NCI-H2196 (cell line): ENCODE measurements at regions not wholly inside any gene's neighbourhood (a gene's known extent, or its start where the extent isn't known, plus 50 kb on each side); places are given as distances from the start of the nearest gene placed in this dataset.

ENCODE experiments used
- DNase-seq: peaks from one replicate; lab custom pipeline; 2025; ENCODE audit not compliant: unreplicated experiment; lab: John Stamatoyannopoulos, UW

- DNase-seq = no peak
These were observed 262.0 kb upstream of the KCNH8 start for GRCh38 chr3:18886331-18886730.

GRCh38 chr3:18885612-18886011, 262.7 kb upstream of the KCNH8 start:
- no peak for DNase-seq

- no peak for DNase-seq
These were observed 264.7 kb upstream of the KCNH8 start for GRCh38 chr3:18883571-18883970.

- no peak for DNase-seq
These were observed 267.6 kb upstream of the KCNH8 start for GRCh38 chr3:18880691-18881090.

GRCh38 chr3:18872466-18872865, 275.8 kb upstream of the KCNH8 start:
- DNase-seq = no peak

- DNase-seq = no peak
These were observed 277.7 kb upstream of the KCNH8 start for GRCh38 chr3:18870642-18871041.

- DNase-seq = no peak
These were observed 278.2 kb upstream of the KCNH8 start for GRCh38 chr3:18870074-18870640.

GRCh38 chr3:18868911-18869689, 279.2 kb upstream of the KCNH8 start:
- no peak for DNase-seq

GRCh38 chr3:18866899-18867298, 281.4 kb upstream of the KCNH8 start:
- no peak for DNase-seq

GRCh38 chr3:18864933-18865731, 283.2 kb upstream of the KCNH8 start:
- no peak for DNase-seq

- no peak for DNase-seq
These were observed 286.2 kb upstream of the KCNH8 start for GRCh38 chr3:18862077-18862476.

GRCh38 chr3:18861137-18861536, 287.2 kb upstream of the KCNH8 start:
- no peak for DNase-seq

GRCh38 chr3:18853269-18853668, 295.0 kb upstream of the KCNH8 start:
- DNase-seq = no peak

- no peak for DNase-seq
These were observed 300.6 kb upstream of the KCNH8 start for GRCh38 chr3:18847583-18848197.

- DNase-seq = no peak
These were observed 304.3 kb upstream of the KCNH8 start for GRCh38 chr3:18843983-18844382.

- DNase-seq = no peak
These were observed 305.1 kb upstream of the KCNH8 start for GRCh38 chr3:18843188-18843587.

- no peak for DNase-seq
These were observed 306.6 kb upstream of the KCNH8 start for GRCh38 chr3:18841422-18842343.

GRCh38 chr3:18840535-18841137, 307.7 kb upstream of the KCNH8 start:
- DNase-seq = no peak

GRCh38 chr3:18838758-18839157, 309.6 kb upstream of the KCNH8 start:
- no peak for DNase-seq

- DNase-seq = no peak
These were observed 311.1 kb upstream of the KCNH8 start for GRCh38 chr3:18837137-18837755.
